Right lobe of liver (tissue), 6 donors: ENCODE measurements at regions not wholly inside any gene's neighbourhood (a gene's known extent, or its start where the extent isn't known, plus 50 kb on each side); places are given as distances from the start of the nearest gene placed in this dataset.

Source experiments
- ATAC-seq, 4 donors: fragments of 200-7000 bp; cut with Tn5 transposase; one replicate each; pipeline ENCODE4 v1.9.1; 2020; ENCODE audit warnings: mild to moderate bottlenecking in 4 of 4, moderate library complexity in 4 of 4
- DNase-seq, 3 donors: peaks; one replicate each; pipeline ENCODE4 v3.0.0-alpha.2; 2020
- H3K27ac ChIP-seq, 3 donors: fragments of 200-600 bp; one replicate each; pipeline ENCODE4 v1.8.0; 2022
- H3K27me3 ChIP-seq, 2 donors: fragments of 200-600 bp; one replicate each; pipeline ENCODE4 v1.8.0; 2022
- H3K36me3 ChIP-seq, 4 donors: fragments of 200-600 bp; sonication (generic) in 1 of 4; one replicate each; pipeline versions ENCODE4 v1.5.1 to v1.8.0; 2017 to 2022; ENCODE audit warnings: control low read depth in 1 of 4
- H3K4me1 ChIP-seq, 4 donors: fragments of 200-600 bp; sonication (generic) in 1 of 4; one replicate each; pipeline versions ENCODE4 v1.5.1 to v1.8.0; 2017 to 2022; ENCODE audit warnings: control low read depth in 1 of 4
- H3K4me3 ChIP-seq, 3 donors: fragments of 200-600 bp; one replicate each; pipeline ENCODE4 v1.8.0; 2022
- H3K9me3 ChIP-seq, 4 donors: fragments of 200-600 bp; sonication (generic) in 1 of 4; one replicate each; pipeline versions ENCODE4 v1.5.1 to v1.8.0; 2017 to 2022; ENCODE audit warnings: control low read depth in 1 of 4
- CTCF ChIP-seq, 4 donors: fragments of 200-600 bp in 3 of 4; fragments of 450-650 bp in 1 of 4; IDR thresholded peaks; one replicate each; pipeline versions ENCODE4 v1.5.1 to v1.8.0; 2016 to 2022; ENCODE audit warnings: antibody characterized with exemption in 4 of 4, mild to moderate bottlenecking in 2 of 4
- POLR2A ChIP-seq: fragments of 450-650 bp; IDR thresholded peaks from one replicate; pipeline ENCODE4 v1.6.1; 2017; ENCODE audit warnings: antibody characterized with exemption, mild to moderate bottlenecking
- WGBS: methylation state at CpG from one replicate; pipeline ENCODE4 v1.1.6; 2018; ENCODE audit warnings: low coverage, low lambda C conversion rate; ENCODE audit not compliant: insufficient coverage; ENCODE audit errors: missing lambda C conversion rate; 5-methylcytosine and 5-hydroxymethylcytosine counted together
- intact Hi-C, 2 donors: fragments of 100-400 bp; cut with DNase I; formaldehyde crosslinking; loops; one replicate each; pipeline versions ENCODE4 v1.11.2 to v1.14.1; 2022
- donor health status: DM: no; HTN: yes; CAD: no.
- donor health status: DM: no; HTN: no; CAD: no.
- donor health status: DM: no; HTN: no; CAD: no.
- donor health status: DM: no; HTN: yes; CAD: no.
- donor health status: DM: no; HTN: yes; CAD: no.

- no peaks in the 10 kb centered on the region for H3K36me3 ChIP-seq
- DNase-seq (no peak), ATAC-seq (peak; percentile 38 to 74 (median 62))
- H3K9me3 ChIP-seq: no peaks in the 10 kb centered on the region
- no peaks in the 10 kb centered on the region for H3K4me1 ChIP-seq
- no peak overlapping the region for H3K4me3 ChIP-seq
- intact Hi-C loops: no loop called here
- H3K27me3 ChIP-seq: no peaks in the 10 kb centered on the region
- H3K27ac ChIP-seq: no peak overlapping the region
- 31% methylated on average over 1 of the region's 1 CpG for WGBS
- TF ChIP-seq POLR2A: no peak
- no peak for TF ChIP-seq CTCF (IDR thresholded peaks at IDR 0.05)
Observed at GRCh38 chr15:53305101-53305500, 454.4 kb downstream of the WDR72 start.

- no peak overlapping the region for H3K4me3 ChIP-seq
- H3K27ac ChIP-seq: peak overlapping the region in 1 of 3 donors; percentile 6
- intact Hi-C loops: no loop called here
- H3K27me3 ChIP-seq: no peaks in the 10 kb centered on the region
- TF ChIP-seq CTCF (IDR thresholded peaks at IDR 0.05) (no peak), POLR2A (no peak)
- H3K9me3 ChIP-seq: no peaks in the 10 kb centered on the region
- peaks cover 0 to 29% (median 12%) of the 10 kb centered on the region in 4 donors for H3K4me1 ChIP-seq
- ATAC-seq (peak; percentile 88 to 94 (median 92)), DNase-seq (peak in 1 of 3 donors; percentile 49)
- 16% methylated on average over 4 of the region's 4 CpGs for WGBS
- no peaks in the 10 kb centered on the region for H3K36me3 ChIP-seq
Observed at GRCh38 chr15:53297828-53298227, 461.6 kb downstream of the WDR72 start.

- Histone ChIP-seq H3K27me3 (no peaks in the 10 kb centered on the region), H3K27ac (no peak overlapping the region), H3K9me3 (no peaks in the 10 kb centered on the region), H3K36me3 (no peaks in the 10 kb centered on the region), H3K4me1 (peaks cover 0 to 29% (median 12%) of the 10 kb centered on the region in 4 donors), H3K4me3 (no peak overlapping the region)
- 32% methylated on average over 4 of the region's 4 CpGs for WGBS
- intact Hi-C loops: no loop called here
- ATAC-seq: peak in 1 of 4 donors; percentile 21
- no peak for TF ChIP-seq POLR2A
- no peak for TF ChIP-seq CTCF (IDR thresholded peaks at IDR 0.05)
- no peak for DNase-seq
Observed at GRCh38 chr15:53296603-53297002, 462.9 kb downstream of the WDR72 start.

GRCh38 chr15:53295574-53295973 is 463.9 kb downstream of the WDR72 start:
- DNase-seq: no peak
- Histone ChIP-seq H3K4me1 (peaks cover 0 to 29% (median 12%) of the 10 kb centered on the region in 4 donors), H3K36me3 (no peaks in the 10 kb centered on the region), H3K9me3 (no peaks in the 10 kb centered on the region), H3K27me3 (no peaks in the 10 kb centered on the region), H3K27ac (no peak overlapping the region), H3K4me3 (no peak overlapping the region)
- TF ChIP-seq POLR2A: no peak
- no peak for TF ChIP-seq CTCF (IDR thresholded peaks at IDR 0.05)
- intact Hi-C loops: no loop called here
- peak; percentile 36 to 67 (median 51) for ATAC-seq
- WGBS: 39% methylated on average over 5 of the region's 5 CpGs

GRCh38 chr15:53288542-53288941 is 470.9 kb downstream of the WDR72 start:
- DNase-seq: no peak
- Histone ChIP-seq H3K9me3 (no peaks in the 10 kb centered on the region), H3K4me3 (no peak overlapping the region), H3K27me3 (no peaks in the 10 kb centered on the region), H3K27ac (no peak overlapping the region), H3K4me1 (peaks cover 0 to 9% (median 3%) of the 10 kb centered on the region in 4 donors), H3K36me3 (no peaks in the 10 kb centered on the region)
- no peak for TF ChIP-seq CTCF (IDR thresholded peaks at IDR 0.05)
- no peak for TF ChIP-seq POLR2A
- intact Hi-C loops: no loop called here
- peak in 1 of 4 donors; percentile 55 for ATAC-seq
- 29% methylated on average over 2 of the region's 2 CpGs for WGBS
